Mammary epithelial cell (primary cell): ENCODE measurements at regions not wholly inside any gene's neighbourhood (a gene's known extent, or its start where the extent isn't known, plus 50 kb on each side); places are given as distances from the start of the nearest gene placed in this dataset.

Experiments
- CTCF ChIP-seq, 2 donors: IDR thresholded peaks in 1 of 2; conservative IDR thresholded peaks in 1 of 2; 2 replicates each; pipeline ENCODE4 v1.5.1; 2011 to 2012; ENCODE audit warnings: inconsistent platforms in 2 of 2, low read length in 2 of 2, mild to moderate bottlenecking in 2 of 2, control low read depth in 1 of 2, low read depth in 1 of 2; ENCODE audit not compliant: insufficient read depth in 1 of 2; ENCODE audit errors: extremely low read depth in 1 of 2
- EZH2 ChIP-seq: IDR thresholded peaks from 2 replicates; pipeline ENCODE4 v1.6.1; 2012; ENCODE audit warnings: low read length, inconsistent platforms, borderline replicate concordance

- TF ChIP-seq CTCF (conservative IDR thresholded peaks at IDR 0.05 in 1 of 2, IDR thresholded peaks at IDR 0.05 in 1 of 2; ENCODE audit: extremely low read depth in 1 of 2, insufficient read depth in 1 of 2, low read depth in 1 of 2, low read length in 2 of 2) (peak in 1 of 2 donors; percentile 4), EZH2 (no peak)
Measured at GRCh38 chr1:187338762-187339412, 510.1 kb downstream of the PLA2G4A start.
